ENCODE measurements at regions not wholly inside any gene's neighbourhood (a gene's known extent, or its start where the extent isn't known, plus 50 kb on each side); places are given as distances from the start of the nearest gene placed in this dataset.

DNA sequence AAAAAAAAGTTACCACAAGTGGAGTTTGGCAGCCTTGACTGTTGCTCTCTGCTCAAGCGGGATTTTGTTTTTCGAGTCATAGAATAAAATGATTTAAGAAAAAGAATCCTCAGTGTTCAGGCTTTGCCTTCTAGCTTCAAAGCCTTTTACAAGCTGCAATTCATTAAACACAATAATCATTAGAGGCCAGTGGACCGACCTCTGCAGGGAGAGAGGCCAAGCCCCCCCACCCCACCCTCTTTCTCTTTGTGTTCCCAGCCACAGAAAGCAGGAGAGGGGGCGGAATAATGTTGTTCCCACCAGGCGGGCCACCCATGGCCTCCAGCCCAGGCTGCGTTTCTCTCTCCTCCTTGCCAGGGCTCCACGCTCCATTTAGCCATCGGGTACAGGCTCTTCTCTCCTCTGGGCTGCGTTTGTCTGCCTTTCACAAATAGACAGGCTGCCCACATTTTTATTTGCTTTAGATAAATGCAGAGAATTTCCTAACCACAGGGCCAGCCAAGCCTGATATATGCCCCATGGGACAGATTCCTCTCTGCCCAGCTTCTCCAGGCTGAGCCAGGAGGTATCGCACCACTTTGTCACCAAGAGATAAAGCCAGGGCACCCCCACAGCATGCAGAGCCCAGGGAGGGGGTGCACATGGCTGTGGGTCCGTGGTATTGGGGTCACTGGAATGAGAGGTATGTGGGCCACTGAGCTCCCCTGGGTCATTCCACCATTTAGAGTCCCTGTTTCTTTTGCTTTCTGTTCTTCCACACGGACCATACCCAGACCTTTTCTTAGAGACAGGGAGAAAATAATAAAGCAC, 318.8 kb downstream of the PIK3R1 start:
- DNase-seq (ENCODE audit: low read depth in 2 of 2): no peak

DNA sequence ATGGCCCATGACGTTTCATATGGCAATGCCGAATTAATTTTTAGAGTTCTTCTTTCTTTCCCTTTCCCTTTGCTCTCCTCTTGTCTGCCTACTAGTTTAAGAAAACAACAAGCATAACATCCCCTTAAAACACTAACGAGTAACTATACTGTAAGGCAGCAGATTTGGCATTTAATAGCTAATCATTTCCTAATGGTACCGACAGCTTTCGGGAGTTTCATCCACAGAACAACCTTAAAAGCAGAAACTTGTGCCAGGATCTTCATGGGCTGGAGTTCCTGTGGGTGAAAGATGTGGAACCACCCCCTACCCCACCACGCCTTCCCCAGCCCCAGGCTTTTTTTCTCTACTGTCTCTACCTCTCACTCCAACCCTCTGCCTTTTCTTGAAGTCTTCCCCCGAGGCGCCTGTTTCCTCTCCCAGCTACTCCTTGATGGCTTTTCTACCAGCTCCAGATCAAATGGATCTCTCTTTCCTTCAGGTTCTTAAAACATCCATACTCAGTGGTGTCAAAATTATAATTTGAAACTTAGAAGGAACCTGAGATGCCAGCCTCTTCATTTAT, 319.5 kb downstream of the PIK3R1 start:
- no peak for DNase-seq (ENCODE audit: low read depth in 2 of 2)

DNA sequence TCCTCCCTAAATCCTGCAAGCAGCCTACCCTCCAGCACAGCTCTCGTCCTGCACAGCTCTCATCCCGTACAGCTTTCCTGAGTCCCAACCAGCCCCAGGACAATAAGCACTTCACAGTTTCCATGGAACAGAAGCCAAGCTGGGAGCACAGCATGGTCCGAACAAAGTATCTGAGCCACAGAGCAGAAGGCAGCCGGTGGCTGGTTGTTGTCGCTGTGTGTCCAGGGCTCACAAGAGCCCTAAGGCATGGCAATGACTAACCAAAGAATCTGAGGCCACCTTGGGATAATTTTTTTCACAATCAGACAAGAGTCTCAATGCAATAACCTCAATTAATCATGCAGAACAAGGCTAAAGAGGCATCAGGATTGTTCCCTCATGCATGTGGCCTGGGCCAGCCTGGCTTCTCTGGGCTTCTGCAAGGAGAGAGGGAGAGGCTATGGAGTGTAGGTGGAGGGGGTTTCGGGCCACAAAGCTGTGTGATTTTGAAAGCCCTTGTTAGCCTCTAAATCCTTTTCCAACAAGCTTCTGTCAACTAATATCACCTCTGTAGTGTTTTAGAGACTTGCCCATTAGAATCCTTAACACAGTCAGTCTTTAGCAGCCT, 323.4 kb downstream of the PIK3R1 start:
- no peak for DNase-seq (ENCODE audit: low read depth in 2 of 2)

DNA sequence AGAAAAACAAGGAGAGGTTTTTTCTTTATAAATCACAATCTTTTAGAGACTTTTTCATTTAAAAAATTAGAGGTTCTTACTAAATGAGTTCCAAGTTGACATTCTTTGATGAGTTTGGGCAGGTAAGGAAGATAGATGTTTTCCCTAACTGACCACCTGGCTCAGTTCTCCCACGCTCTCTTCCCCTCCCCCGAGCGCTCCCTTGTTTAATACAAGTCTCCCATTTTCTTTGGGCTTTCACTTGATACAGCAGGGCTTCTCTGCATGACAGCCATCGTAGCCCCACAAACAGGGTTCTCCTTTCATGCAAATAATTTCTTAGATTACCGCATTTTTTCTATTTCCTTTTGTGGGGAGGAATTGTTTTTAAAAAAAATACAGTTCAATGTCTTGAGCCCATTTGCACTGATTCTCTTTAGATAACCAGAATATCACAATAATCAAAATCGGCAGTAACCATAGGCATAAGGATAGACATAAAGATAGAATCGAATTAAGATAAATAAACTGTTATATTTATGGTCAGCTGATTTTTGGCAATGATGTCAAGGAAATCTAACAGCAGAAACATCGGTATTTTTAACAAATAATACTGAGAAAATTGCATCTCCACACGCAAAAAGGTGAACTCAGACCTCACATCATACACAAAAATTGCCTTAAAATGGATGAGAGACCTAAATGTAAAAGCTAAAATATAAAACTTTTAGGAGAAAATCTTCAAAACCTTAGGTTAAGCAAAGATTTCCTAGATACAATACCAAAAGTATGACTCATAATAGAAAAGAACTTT, 325.4 kb downstream of the PIK3R1 start:
- no peak for DNase-seq (ENCODE audit: low read depth in 2 of 2)

DNA sequence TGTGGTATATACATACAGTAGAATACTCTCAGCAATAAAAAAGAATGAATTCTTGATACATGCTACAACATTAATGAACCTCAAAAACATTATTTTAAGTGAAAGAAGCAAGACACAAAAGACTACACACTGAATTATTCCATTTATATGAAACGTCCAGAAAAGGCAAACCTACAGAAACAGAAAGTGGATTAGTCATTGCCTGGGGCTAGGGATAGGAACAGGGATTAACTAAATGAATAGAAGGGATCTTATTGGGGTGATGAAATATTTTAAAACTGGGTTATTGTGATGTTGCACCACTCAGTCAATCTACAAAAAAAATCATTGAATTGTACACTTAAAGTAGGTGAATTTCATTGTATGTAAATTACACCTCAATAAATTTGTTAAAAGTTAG, 326.7 kb downstream of the PIK3R1 start:
- no peak for DNase-seq (ENCODE audit: low read depth in 2 of 2)

DNA sequence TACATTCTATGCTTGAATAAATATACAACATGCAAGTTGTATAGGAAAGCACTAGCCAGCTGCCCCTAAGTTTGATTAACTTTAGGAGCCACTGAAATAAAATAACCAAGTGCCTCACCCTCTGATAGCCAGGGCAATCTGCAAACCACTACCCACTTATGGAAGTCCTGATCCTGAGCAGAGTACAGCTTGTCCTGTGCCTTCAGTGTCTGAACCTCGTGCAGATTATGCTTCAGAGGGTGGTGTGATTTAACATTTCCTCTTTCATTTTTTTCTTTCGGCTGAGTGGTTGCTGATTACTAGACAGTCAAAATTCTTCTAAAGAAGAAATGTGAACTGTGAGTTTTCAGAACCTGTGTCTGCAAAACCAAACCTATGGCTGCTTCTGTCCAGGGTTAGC, 327.7 kb downstream of the PIK3R1 start:
- no peak for DNase-seq (ENCODE audit: low read depth in 2 of 2)

DNA sequence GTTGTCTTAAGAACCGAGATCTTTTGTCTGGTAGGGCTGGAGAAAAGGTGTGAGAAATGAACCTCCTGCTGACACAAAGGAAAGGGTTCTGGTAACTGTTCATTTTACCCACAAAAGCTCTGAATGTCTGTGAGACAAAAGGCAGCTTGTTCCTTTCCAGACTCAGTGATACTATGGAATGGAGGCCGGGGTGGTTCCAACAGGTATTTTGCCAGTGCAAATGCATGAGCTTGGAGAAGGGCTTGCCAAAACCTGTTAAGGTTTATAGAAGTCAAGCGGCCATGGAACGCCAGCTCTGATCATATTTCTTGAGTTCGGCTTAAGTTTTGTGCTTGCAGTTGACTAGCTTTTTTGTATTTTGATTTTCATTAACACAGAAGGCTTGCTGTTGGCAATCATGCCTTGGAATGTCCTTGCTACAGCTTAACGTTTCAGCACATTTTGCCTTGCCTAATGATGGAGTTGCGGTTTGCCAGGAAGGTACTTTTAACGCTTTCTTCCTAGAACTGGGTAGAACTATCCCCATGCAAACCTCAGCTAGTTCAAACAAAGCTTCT, 328.6 kb downstream of the PIK3R1 start:
- no peak for DNase-seq (ENCODE audit: low read depth in 2 of 2)

DNA sequence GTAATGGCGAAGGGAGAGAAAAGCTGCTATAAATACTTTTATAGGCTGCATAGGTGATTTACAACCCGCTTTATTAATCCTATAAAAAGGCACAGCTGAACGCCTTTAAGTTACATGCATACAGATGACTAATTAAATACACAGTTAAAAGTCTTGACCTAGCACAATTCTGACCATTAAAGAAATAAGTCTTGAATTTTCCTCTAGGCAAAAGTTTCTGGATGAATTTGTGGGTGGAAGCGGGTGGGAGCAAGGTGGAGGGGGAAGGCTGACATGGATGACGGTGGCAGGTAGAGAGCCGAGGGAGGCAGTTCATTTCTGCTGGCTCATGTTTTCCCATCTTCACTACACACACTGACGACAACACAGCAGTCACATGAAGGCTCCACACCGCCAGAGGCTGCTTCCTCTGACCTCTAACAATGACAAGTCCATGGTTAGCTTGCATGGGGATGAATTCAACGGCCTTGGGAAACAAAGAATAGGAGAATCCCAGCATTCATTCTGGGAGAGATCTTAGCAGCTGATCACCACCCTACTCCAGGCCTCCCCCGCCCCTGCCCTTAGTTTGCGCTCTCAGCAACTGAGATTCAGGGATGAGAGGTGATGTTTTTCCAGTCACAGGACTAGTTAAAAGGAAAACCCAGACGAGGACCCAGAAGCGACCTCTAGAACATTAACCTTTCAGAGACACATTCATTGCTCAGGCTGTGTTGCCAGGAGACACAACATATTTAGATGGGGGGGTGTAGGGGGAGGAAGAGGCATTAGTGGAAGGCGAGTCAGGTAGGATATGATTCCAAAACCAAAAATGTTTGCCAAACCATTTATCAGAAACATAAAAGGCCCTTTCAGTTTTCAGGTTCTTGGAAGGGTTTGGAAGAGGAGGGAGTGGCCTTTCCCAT, 329.3 kb downstream of the PIK3R1 start:
- DNase-seq (ENCODE audit: low read depth in 2 of 2): no peak

DNA sequence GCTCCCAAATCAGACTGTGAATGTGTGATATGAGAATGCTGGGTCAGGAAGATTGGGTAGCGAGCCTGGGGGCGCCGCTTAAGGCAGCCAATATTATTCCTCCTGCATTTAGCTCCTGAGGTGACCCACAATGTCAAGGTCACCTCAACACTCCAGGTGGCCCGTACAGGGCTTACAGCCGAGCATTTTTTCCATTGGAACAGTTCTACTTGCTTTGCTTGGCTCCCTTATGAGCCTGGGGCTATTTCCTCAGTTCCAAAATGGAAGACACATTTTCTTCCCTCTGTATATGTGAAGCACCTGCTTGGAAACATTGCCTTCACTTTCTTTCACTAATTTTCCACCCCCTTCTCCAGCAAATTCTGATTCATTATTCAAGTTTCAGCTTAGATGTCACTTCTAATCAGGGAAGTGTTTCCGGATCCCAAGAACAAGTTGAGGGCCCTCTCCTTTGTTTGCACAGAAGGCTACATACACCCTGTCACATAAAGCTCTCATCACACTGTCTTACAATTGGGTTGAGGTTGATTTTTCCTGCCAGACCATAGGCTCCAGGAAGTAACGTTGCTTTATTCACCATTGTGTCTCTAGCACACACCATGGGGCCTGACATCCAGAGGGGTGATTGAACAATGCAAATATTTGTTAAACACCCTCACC, 330.2 kb downstream of the PIK3R1 start:
- no peak for DNase-seq (ENCODE audit: low read depth in 2 of 2)

DNA sequence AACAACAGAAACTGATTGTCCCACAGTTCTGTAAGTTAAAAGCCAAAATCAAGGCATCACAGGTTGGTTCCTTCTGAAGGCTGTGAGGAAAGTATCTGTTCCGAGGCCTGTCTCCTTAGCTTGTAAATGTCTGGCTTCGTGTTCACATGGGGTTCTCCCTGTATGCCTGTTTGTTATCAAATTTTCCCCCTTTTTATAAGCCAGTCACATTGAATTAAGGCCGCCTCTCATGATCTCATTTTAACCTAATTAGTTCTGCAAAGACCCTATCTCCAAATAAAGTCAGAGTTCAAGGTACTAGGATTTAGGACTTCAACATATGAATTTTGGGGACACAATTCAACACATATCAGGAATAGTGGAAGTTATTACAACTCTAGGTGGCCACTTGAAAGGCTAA, 331.5 kb downstream of the PIK3R1 start:
- DNase-seq (ENCODE audit: low read depth in 2 of 2): no peak

DNA sequence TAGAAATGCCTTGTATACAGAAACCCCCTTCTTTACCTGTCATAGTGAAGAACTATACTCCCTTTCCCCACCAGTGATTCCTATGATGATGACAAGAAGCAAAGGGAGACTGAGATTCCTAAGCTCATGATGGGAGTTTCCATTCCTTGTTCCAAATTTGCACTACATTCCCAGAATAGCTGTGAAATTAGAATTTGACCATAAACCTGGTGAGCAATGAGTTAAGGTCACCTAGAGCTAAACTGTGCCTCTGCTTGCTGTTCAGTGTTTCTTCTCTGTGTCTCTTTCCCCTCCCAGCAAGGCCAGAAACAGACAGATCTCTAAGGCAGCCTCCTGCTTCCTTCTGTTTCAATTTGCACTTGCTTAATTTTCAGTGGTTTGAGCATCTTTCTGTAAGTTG, 332.1 kb downstream of the PIK3R1 start:
- no peak for DNase-seq (ENCODE audit: low read depth in 2 of 2)

DNA sequence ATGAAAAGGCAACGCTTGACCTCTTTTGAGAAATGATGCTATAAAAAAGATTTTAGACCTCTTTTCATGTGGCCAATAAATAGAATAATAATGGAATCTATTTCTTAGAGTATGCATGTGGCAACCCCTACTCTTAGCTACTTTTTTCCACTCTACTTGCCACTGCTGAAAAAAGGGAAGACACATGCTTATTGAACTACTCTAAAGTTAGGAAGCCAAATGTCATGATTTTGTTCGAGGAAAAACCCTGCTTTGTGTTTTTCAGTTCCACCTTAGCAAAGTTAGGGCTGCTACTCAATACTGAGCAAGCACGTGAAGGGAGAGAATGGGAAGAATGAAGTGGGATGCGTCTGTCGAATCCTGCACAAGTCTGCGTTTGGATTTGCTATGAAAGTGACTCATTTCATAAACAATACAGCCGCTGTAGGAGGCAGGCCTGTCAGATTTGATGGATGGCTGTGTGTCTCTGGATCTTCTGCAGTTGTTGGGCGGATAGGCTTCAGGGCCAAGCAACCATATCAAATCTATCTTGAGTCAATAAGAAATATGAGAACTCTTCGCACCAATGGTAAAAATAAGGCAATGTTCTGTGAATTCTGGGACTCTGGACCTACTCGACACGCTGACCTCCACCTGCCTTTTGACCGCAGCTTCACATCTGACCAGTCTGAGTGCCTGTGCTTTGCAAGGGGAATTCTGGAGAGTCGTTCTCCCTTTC, 333.6 kb downstream of the PIK3R1 start:
- no peak for DNase-seq (ENCODE audit: low read depth in 2 of 2)

DNA sequence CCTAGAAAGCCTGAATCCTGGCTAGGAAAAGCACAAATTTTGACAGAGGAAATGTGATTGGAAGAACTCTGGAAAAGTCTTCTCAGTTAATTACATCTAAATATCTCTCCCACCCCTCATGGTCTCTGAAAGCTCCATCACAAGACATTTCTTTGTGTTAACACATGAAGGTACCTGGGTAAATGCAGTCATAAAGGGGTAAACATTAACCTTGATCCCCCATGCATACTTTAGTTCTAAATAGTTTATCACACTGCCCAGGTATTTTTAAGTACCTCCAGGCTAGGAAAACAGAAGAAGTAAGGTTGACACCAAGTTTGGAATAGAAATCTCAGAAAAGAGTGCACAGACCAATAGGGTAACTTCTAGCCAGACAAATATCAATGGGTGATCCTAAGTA, 334.5 kb downstream of the PIK3R1 start:
- DNase-seq (ENCODE audit: low read depth in 2 of 2): no peak

DNA sequence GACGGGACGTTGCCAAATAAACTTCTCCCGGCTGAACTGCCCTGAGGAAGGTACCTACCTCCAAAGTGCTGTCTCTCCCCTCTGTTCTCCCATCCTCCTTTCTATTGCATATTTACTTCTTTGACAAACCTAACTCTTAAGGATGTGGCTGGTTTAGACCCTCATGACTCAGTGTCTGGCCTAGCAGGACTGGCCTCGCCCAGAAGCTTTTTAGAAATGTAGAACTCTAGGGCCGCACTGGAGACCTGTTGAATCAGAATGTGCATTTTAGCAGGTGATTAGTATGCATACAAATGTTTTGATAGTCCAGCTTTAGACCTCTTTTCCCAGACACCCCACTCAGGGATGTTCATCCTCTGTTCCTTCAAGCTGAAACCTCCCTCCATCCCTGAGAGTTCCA, 335.9 kb downstream of the PIK3R1 start:
- no peak for DNase-seq (ENCODE audit: low read depth in 2 of 2)

DNA sequence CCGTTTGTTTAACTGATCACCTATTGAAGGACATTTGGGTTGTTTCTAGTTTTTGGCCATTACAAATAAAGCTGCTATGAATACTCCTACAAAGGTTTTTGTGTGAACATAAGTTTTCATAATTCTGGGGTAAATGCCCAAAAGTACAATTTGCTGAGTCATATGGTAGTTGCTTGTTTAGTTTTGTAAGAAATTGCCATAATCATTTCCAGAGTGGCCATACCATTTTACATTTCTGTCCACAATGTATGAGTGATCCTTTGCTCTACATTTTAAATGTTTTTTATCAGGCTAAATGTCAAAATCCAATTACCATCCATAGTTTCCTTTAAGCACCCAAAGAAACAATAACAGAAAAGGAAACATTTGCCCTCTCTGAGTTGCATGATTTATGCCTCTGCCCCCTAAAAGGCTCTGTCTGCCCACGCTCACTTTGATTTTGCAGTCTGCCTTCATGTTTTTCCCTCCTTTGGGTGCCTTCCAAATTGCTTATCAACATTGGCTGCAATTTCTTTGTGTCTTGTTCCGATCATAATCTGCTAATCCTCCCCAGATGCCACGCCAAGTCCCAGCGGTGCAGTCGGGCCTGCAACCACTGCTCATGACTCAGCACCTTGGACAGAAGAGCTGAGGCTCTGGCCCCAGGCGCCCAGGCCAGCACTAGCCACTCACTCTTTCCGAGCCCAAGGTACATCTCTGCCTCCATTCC, 339.2 kb downstream of the PIK3R1 start:
- no peak for DNase-seq (ENCODE audit: low read depth in 2 of 2)

DNA sequence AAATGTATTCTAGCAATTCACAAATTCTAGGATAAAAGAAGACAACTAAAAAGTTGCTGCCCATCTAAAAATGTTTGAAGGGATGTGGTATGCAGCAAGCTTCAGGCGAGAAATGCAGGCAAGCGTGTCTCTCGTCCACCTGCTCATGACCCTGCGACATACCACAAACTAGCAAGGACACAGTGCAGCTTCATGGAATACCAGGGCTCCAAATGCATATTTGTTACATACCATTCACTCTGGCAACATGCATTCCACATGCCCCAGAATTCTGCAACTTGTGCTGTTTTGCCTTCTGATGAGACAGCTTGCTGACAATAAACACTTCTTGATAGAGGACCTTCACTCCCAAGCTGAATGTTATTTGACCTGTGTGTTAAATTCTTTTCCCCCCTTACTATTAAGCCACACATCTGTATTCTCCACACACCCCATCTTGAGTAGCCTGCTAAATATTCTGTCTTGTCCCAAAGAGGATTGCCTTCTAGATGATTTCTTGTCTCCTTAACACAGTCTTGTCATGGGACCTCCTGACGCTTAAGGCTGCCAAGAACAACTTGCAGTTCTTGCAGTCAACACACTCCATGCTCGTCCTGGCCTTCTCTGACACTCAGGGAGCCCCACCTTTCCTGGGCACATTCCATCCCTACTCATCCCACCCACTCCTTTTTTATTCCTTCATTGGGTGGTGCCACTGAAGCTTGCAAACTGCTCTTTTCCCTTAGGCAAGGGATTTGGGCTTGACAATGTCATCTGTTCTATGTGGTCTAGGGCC, 340.5 kb downstream of the PIK3R1 start:
- no peak for DNase-seq (ENCODE audit: low read depth in 2 of 2)

DNA sequence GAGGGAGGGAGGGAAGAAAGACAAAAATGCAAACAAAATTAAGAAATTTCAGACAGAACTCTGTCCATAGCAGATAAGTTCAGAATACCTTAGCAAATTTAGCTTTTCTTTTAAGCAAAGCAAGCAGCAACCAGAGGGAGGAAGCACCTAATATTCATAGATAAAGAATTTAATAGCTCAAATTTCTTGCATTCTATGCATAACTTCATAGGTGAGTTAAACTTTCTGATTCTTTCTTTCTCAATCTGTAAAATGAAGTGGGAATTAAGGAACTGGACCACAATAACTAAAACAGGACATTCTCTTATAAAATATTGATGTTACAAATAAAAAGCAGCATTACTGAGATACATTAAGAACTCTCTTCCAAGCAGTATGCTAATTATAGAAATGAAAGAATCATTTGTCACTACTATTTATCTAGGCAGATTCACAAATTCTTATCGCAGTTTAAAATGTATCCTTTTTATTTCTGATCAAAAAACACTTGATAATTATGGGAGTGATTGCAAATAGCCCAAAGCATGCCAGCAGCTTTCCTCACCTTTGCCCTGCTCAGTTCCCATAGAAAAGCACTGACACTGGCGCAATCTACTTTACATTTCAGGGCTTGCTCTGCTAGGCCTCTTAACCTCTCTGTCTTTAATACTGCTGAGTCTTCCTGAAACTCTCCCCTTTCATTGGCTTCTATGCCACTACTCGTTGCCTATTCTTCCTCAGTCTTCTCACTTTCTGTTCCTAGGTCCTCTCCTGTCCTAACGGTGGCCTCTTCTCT, 341.8 kb downstream of the PIK3R1 start:
- no peak for DNase-seq (ENCODE audit: low read depth in 2 of 2)

DNA sequence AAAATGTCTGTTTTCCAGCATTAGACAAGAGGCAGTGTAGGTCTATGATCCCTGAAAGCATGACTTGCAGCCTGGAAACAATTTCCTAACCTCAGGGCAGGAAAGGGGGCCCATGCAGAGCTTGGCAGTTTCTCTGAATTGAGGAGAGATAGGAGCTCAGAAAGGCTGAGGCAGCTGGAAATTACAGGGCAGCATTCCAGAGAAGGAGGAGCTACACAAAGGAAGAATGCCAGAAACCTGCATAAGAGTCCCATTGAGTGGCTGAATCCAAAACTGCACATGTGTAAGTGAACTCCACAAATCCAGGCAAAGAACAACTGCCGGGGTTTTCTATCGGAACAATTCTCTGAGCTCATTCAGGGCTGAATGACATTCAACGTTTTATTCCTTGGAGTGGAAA, 346.8 kb downstream of the PIK3R1 start:
- no peak for DNase-seq (ENCODE audit: low read depth in 2 of 2)
